ENCODE measurements at regions not wholly inside any gene's neighbourhood (a gene's known extent, or its start where the extent isn't known, plus 50 kb on each side); places are given as distances from the start of the nearest gene placed in this dataset.

DNA sequence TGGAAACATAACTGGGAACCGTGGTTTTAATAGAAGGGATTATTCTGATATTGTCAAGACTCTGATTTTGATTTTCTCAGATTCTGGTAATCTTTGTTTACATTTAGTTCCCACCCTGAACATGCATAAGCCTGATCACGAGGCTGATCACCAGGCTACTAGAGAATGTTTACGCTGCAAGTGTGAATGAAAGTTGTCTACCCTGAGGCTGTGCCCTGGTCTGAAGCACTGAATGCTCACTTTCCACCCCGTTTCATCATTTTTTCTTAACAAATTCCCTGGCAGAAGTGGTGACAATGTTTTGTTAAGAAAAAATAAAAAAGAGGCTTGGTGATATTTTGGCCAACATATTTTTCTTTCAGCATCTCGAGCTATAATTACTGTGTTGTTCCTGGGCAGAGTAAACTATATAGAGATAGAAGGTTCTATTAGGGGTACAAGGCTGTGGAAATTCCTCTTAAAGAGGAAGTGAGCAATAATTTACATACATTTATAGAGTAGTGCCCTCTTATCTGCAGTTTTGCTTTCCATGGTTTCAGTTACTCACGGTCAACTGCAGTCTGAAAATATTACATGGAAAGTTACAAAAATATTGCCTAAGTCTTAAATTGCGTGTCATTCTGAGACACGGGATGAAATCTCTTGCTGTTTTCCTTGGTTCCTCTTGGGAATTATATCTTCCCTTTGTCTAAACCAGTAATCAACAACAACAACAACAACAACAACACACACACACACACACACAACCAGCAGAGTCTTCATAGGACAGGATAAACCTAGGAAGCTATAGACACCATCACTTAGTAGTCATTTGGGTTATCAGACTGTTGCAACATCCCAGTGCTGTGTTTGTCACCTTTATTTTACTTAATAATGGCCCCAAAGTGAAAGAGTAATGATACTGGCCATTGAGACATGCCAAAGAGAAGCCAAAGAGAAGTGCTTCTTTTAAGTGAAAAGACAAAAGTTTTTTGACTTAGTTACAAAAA is 566.6 kb upstream of the CITED2 start:
- Mint-ChIP-seq H3K9me3 (ENCODE audit: unreplicated experiment) (no peaks in the 10 kb centered on the region), H3K4me3 (ENCODE audit: unreplicated experiment) (no peak overlapping the region), H3K36me3 (ENCODE audit: low read depth, unreplicated experiment) (no peaks in the 10 kb centered on the region), H3K4me1 (ENCODE audit: low read depth, unreplicated experiment) (peaks cover 26% of the 10 kb centered on the region), H3K27me3 (ENCODE audit: low read depth, unreplicated experiment) (no peaks in the 10 kb centered on the region), H3K27ac (ENCODE audit: unreplicated experiment) (no peak overlapping the region)
- no peaks in the 10 kb centered on the region for H3K9me3 ChIP-seq (ENCODE audit: insufficient read depth, low read depth, low read length)
- FAIRE-seq (no peak), DNase-seq (ENCODE audit: low read depth) (peak; percentile 31)
- no peak overlapping the region for H3K4me2 ChIP-seq (ENCODE audit: low read length)
- H3K27ac ChIP-seq (ENCODE audit: low read depth, low read length): peak overlapping the region; percentile 12
- no peaks in the 10 kb centered on the region for H3K27me3 ChIP-seq (ENCODE audit: insufficient read depth, low read length)
- no peaks in the 10 kb centered on the region for H3K36me3 ChIP-seq (ENCODE audit: insufficient read depth, low read length)
- no peaks in the 10 kb centered on the region for H3K79me2 ChIP-seq (ENCODE audit: insufficient read depth, low read length)
- peaks cover 15% of the 10 kb centered on the region for H3K4me1 ChIP-seq (ENCODE audit: insufficient read depth, low read length)
- TF ChIP-seq EZH2 (IDR thresholded peaks at IDR 0.05; ENCODE audit: insufficient read depth, low read length): no peak
- TF ChIP-seq, protein P1, sequence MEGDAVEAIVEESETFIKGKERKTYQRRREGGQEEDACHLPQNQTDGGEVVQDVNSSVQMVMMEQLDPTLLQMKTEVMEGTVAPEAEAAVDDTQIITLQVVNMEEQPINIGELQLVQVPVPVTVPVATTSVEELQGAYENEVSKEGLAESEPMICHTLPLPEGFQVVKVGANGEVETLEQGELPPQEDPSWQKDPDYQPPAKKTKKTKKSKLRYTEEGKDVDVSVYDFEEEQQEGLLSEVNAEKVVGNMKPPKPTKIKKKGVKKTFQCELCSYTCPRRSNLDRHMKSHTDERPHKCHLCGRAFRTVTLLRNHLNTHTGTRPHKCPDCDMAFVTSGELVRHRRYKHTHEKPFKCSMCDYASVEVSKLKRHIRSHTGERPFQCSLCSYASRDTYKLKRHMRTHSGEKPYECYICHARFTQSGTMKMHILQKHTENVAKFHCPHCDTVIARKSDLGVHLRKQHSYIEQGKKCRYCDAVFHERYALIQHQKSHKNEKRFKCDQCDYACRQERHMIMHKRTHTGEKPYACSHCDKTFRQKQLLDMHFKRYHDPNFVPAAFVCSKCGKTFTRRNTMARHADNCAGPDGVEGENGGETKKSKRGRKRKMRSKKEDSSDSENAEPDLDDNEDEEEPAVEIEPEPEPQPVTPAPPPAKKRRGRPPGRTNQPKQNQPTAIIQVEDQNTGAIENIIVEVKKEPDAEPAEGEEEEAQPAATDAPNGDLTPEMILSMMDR (IDR thresholded peaks at IDR 0.05; ENCODE audit: insufficient read depth, low read depth, low read length): no peak
- H2AFZ ChIP-seq (ENCODE audit: low read depth, low read length): no peak overlapping the region
- no peak overlapping the region for H3K4me3 ChIP-seq (ENCODE audit: insufficient read depth, low read depth, low read length)
- H4K20me1 ChIP-seq (ENCODE audit: insufficient read depth, low read length): no peaks in the 10 kb centered on the region
- no peak overlapping the region for H3K9ac ChIP-seq (ENCODE audit: low read length)

DNA sequence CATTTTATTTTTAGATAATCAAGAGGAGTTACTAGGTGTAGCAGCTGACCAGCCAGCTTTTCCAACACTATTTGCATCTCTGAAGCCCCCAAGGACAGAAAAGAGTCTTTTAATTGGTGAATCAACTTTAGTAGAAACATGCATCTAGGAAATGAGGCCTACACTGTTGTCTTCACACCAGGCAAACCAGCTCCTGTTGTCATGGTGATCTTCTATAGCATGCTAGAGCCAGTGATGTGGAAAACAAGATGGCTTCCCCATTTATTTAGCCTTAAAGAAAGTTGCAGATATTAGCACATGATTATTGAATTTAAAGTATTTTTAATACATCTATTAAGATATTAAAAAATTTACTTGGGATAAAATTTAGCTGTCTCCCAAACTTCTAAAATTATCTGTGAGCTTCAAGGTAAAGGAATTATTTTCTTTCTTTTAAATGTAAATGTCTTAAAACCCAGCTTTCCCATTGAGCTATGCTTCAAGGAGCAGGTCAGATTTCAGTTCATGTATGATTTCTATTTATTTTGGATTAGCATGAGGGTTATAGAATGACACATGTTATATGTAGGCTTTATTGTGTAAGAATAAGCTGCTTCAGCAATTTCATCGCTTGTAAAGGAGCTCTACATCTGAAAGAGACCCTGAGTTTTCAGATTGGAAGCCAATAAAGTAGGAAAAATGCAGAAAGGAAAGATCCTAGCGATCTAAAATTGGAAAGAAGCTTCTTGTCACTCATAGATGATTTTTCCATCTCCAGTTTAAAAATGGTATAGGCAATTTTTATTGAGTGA is 564.9 kb upstream of the CITED2 start:
- no peak overlapping the region for H3K4me3 Mint-ChIP-seq (ENCODE audit: unreplicated experiment)
- no peaks in the 10 kb centered on the region for H3K36me3 Mint-ChIP-seq (ENCODE audit: low read depth, unreplicated experiment)
- H3K27me3 Mint-ChIP-seq (ENCODE audit: low read depth, unreplicated experiment): no peaks in the 10 kb centered on the region
- Histone ChIP-seq H3K36me3 (ENCODE audit: insufficient read depth, low read length) (no peaks in the 10 kb centered on the region), H2AFZ (ENCODE audit: low read depth, low read length) (no peak overlapping the region), H3K9ac (ENCODE audit: low read length) (no peak overlapping the region), H3K27me3 (ENCODE audit: insufficient read depth, low read length) (no peaks in the 10 kb centered on the region), H3K27ac (ENCODE audit: low read depth, low read length) (no peak overlapping the region), H3K4me2 (ENCODE audit: low read length) (no peak overlapping the region), H3K4me1 (ENCODE audit: insufficient read depth, low read length) (peaks cover 15% of the 10 kb centered on the region), H4K20me1 (ENCODE audit: insufficient read depth, low read length) (no peaks in the 10 kb centered on the region), H3K9me3 (ENCODE audit: insufficient read depth, low read depth, low read length) (no peaks in the 10 kb centered on the region), H3K4me3 (ENCODE audit: insufficient read depth, low read depth, low read length) (no peak overlapping the region), H3K79me2 (ENCODE audit: insufficient read depth, low read length) (no peaks in the 10 kb centered on the region)
- no peak for TF ChIP-seq EZH2 (IDR thresholded peaks at IDR 0.05; ENCODE audit: insufficient read depth, low read length)
- TF ChIP-seq, protein P1 (IDR thresholded peaks at IDR 0.05; ENCODE audit: insufficient read depth, low read depth, low read length): no peak
- H3K27ac Mint-ChIP-seq (ENCODE audit: unreplicated experiment): no peak overlapping the region
- H3K9me3 Mint-ChIP-seq (ENCODE audit: unreplicated experiment): no peaks in the 10 kb centered on the region
- DNase-seq (ENCODE audit: low read depth) (no peak), FAIRE-seq (no peak)
- peaks cover 22% of the 10 kb centered on the region for H3K4me1 Mint-ChIP-seq (ENCODE audit: low read depth, unreplicated experiment)
